ENCODE measurements at regions not wholly inside any gene's neighbourhood (a gene's known extent, or its start where the extent isn't known, plus 50 kb on each side); places are given as distances from the start of the nearest gene placed in this dataset.
"Not testable (repeated sequence)": the region's sequence is repeated elsewhere in the genome, so short reads cannot be mapped to it uniquely, and the experiment has no call there.

DNA sequence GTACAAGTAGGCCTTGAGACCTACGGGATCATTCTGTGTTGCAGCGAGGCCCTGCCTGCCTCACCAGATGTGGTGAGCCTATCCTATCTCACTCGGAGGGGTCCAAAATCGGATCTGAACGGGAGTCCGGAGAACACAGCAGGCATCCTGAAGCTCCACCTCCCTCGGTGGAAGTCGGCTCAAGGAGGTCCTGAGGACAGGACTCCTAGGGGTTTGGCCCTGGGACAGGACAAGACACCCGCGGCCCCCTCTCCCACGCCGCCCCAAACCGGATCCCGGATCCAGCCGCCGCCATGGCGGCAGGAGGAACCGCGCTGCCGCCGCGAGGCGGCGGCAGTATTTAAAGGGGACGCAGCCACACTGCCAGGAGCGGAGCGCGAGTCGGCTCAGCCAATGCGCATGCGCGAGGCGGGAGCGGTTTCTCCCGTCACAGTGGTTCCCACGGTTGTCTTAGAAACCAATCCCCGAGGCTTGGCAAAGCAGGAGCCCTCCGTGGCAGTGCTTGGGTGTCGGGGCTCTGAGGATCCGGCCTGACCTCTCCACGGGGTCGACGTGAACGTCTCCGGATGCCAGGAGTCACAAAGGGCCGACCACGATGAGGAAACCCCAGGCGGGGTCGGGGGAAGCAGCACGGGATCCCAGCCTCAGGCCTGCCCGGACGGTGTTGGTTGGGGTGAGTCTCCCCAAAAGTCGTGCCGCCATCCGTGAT lies 454.6 kb upstream of the ZNG1F start:
- DNase-seq (ENCODE audit: extremely low read depth in 1 of 2, low read depth in 1 of 2), result peak in 1 of 2 donors; percentile 21

DNA sequence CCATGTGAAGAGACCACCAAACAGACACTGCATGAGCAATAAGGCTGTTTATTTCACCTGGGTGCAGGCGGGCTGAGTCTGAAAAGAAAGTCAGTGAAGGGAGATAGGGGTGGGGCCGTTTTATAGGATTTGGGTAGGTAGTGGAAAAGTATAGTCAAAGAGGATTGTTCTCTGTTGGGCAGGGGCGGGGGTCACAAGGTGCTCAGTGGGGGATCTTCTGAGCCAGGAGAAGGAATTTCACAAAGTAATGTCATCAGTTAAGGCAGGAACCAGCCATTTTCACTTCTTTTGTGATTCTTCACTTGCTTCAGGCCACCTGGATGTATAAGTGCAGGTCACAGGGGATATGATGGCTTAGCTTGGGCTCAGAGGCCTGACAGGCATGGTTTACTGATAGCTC lies 444.6 kb upstream of the ZNG1F start:
- DNase-seq (ENCODE audit: extremely low read depth in 1 of 2, low read depth in 1 of 2), result not testable (repeated sequence)

DNA sequence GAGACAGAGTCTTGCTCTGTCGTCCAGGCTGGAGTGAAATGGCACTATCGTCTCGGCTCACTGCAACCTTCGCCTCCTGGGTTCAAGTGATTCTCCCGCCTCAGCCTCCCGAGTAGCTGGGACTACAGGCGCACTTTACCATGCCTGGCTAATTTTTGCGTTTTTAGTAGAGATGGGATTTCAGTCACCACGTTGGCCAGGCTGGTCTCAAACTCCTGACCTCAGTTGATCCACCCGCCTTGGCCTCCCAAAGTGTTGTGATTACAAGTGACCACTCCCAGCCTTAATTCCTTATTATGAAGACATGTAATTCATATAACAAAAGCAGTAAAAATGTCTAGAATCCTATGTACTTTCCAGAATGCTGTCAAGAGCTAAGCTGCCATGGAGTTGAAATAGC lies 434.5 kb upstream of the ZNG1F start:
- not testable (repeated sequence) for DNase-seq (ENCODE audit: extremely low read depth in 1 of 2, low read depth in 1 of 2)

DNA sequence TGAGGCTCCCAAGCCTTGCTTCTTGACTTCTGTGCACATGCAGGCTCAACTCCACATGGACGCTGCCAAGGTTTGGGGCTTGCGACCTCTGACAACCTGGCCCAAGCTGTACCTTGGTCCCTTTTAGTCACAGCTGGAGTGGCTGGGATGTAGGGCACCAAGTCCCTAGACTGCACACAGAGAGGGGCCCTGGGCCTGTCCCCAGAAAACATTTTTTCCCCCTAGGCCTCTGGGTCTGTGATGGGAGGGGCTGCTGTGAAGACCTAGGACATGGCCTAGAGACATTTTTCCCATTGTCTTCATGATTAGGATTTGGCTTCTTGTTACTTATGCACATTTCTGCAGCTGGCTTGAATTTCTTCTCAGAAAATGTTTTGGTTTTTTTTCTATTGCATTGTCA lies 430.1 kb upstream of the ZNG1F start:
- DNase-seq (ENCODE audit: extremely low read depth in 1 of 2, low read depth in 1 of 2), result not testable (repeated sequence)

DNA sequence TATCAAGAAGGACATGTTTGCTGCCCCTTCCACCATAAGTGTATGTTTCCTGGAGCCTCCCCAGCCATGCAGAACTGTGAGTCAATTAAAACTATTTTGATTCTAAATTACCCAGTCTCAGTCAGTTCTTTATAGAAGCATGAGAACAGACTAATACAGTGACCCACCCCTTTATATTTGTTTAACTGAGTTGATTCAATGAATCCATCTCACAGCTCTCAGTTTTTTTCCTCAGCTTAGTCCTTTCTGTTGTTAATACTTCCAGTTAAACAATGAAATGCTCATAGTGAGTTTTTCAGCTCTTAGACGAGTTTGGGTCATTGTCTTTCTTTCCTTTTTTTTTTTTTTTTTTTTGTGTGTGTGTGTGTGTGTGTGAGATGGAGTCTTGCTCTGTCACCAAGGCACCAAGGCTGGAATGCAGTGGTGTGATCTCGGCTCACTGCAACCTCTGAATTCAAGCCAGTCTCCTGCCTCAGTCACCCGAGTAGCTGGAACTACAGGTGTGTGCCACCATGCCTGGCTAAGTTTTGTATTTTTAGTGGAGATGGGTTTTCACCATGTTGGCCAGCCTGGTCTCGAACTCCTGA lies 417.9 kb upstream of the ZNG1F start:
- DNase-seq (ENCODE audit: extremely low read depth in 1 of 2, low read depth in 1 of 2), result not testable (repeated sequence)

DNA sequence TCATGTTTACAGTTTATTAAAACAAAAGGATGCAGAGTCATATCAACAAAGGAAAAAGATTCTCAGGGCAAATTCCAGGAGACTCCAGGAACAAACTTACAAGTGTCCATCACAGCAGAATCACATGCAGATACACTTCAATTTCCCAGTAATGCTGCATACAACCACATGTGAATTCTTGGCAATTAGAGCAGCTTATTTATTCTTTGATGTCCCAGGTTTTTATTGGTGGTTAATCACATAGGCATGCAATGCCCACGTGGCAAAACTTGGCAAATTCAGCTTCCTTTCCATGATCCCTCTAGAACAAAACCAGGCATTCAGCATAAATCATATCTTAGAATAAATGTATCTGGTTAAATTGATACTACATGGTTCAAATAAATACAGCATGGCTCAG lies 376.5 kb upstream of the ZNG1F start:
- not testable (repeated sequence) for DNase-seq (ENCODE audit: extremely low read depth in 1 of 2, low read depth in 1 of 2)
